Cardiac muscle cell (in vitro differentiated cells and primary cell): ENCODE measurements at regions not wholly inside any gene's neighbourhood (a gene's known extent, or its start where the extent isn't known, plus 50 kb on each side); places are given as distances from the start of the nearest gene placed in this dataset.

Experiments
- DNase-seq, 2 donors: peaks; one replicate each; pipeline versions ENCODE4 v3.0.0 to v3.0.0-alpha.2; 2010 to 2017; ENCODE audit warnings: low read depth in 1 of 2, low spot score in 1 of 2
- H3K27ac ChIP-seq: fragments of 200-600 bp; sonication (generic); 2 replicates; pipeline ENCODE4 v1.5.1; 2016
- H3K27me3 ChIP-seq: fragments of 200-600 bp; sonication (generic); 2 replicates; pipeline ENCODE4 v1.6.0; 2016; ENCODE audit warnings: control low read depth
- H3K36me3 ChIP-seq: fragments of 200-600 bp; sonication (generic); 2 replicates; pipeline ENCODE4 v1.5.1; 2016; ENCODE audit warnings: control low read depth
- H3K4me1 ChIP-seq: fragments of 200-600 bp; sonication (generic); 2 replicates; pipeline ENCODE4 v1.8.1; 2017; ENCODE audit warnings: low read depth, mild to moderate bottlenecking, mixed run types
- H3K4me3 ChIP-seq: fragments of 200-600 bp; sonication (generic); 2 replicates; pipeline ENCODE4 v1.5.1; 2016; ENCODE audit warnings: mild to moderate bottlenecking
- H3K9me3 ChIP-seq: fragments of 200-600 bp; sonication (generic); 2 replicates; pipeline ENCODE4 v1.5.1; 2017; ENCODE audit warnings: low read depth, mild to moderate bottlenecking, control low read depth
- TF ChIP-seq, protein P1 (sequence below): IDR thresholded peaks from 2 replicates; pipeline ENCODE4 v1.5.1; 2012; ENCODE audit warnings: low read depth, mild to moderate bottlenecking, low read length

DNA sequence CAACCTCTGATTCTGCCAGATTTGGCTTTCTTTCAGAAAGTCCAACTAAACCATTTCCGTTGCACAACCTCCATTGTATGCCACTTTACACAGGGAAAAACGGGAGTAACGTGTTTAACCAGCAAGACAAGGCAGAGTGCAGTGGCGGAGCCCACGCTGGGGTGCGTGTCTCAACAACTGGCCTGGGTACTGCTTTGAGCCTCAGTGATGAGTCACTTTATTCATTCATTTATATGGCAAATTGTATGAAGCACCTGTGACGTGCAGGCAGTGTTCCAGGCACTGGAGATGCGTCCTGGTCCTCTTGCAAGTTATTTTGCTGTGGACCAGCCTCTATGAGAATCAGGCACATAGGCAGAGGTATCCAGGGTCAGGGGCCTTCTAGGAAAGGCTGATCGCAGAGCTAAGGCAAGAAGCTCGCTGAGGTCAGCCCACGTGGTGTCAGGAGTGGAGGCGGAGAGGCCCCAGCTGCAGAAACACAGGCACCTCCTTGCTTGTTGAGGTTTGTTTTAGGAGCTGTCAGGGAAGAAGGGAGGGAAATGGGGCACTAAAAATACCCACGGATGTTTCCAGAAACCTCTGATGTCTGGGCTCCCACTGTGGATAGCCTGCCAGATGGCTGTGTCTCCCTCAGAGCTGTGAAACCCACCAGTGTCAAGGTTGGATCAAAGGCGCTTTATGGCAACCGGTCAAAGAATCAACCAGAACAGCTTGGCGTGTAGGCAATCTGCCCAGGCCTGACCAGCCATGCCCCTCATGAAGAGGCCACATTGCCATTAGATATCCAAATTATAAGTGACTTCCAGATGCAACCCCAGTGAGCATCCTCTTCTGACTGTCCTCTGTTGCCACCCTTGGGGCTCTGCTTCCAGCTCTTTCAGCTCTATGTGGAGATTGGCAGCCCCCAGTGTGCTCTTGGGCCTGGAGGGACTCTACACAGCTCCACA lies 157.2 kb downstream of the CD83 start:
- no peak overlapping the region for H3K27ac ChIP-seq
- no peaks in the 10 kb centered on the region for H3K27me3 ChIP-seq
- no peaks in the 10 kb centered on the region for H3K36me3 ChIP-seq
- no peak overlapping the region for H3K4me3 ChIP-seq
- no peak for DNase-seq
- TF ChIP-seq, protein P1, sequence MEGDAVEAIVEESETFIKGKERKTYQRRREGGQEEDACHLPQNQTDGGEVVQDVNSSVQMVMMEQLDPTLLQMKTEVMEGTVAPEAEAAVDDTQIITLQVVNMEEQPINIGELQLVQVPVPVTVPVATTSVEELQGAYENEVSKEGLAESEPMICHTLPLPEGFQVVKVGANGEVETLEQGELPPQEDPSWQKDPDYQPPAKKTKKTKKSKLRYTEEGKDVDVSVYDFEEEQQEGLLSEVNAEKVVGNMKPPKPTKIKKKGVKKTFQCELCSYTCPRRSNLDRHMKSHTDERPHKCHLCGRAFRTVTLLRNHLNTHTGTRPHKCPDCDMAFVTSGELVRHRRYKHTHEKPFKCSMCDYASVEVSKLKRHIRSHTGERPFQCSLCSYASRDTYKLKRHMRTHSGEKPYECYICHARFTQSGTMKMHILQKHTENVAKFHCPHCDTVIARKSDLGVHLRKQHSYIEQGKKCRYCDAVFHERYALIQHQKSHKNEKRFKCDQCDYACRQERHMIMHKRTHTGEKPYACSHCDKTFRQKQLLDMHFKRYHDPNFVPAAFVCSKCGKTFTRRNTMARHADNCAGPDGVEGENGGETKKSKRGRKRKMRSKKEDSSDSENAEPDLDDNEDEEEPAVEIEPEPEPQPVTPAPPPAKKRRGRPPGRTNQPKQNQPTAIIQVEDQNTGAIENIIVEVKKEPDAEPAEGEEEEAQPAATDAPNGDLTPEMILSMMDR = no peak
- H3K9me3 ChIP-seq = no peaks in the 10 kb centered on the region
- no peaks in the 10 kb centered on the region for H3K4me1 ChIP-seq

DNA sequence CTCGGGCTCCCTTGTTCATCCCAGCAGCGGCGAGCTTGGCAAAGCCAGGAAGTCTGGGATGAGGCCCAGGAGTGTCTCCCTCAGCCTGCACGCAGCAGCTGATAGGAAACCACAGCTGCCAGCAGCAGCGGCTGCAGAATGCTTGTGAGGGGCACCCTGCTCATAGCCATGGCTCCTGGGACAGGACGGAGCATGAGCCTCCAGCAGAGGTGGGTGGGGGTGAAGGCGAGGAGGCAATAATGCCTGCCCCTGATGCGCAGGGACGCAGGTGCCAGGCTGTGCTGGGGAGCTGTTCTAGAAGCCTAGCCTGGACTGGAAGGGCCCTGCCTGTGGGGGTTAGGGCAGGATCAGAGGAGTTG lies 157.9 kb downstream of the CD83 start:
- no peaks in the 10 kb centered on the region for H3K27me3 ChIP-seq
- peak in 1 of 2 donors; percentile 68 for DNase-seq

DNA sequence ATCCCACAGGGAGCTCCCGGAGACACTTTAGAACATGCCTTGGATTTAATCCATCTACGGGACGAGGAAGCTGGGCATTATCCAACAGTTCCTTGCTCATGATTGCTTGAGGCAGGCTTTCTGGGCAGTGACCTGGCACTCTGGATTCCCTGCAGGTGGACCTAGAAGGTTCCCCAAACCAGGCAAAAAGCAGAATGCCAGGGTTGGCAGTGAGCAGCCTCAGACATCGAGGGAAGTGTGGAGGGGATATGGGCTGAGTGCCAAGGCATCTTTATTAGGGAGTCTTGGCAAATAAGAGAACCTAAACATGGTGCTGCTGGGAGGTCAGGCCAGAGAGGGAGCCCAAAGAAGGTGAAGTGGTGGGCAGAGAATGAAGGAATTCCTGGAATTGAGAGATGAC lies 158.5 kb downstream of the CD83 start:
- DNase-seq = no peak
- no peaks in the 10 kb centered on the region for H3K9me3 ChIP-seq
- no peak overlapping the region for H3K27ac ChIP-seq
- H3K27me3 ChIP-seq = no peaks in the 10 kb centered on the region
- H3K36me3 ChIP-seq = no peaks in the 10 kb centered on the region
- no peak overlapping the region for H3K4me3 ChIP-seq
- TF ChIP-seq, protein P1 = no peak
- no peaks in the 10 kb centered on the region for H3K4me1 ChIP-seq

More for the DNA sequence above, 157.9 kb downstream of the CD83 start:
- Histone ChIP-seq H3K4me3 (no peak overlapping the region), H3K36me3 (no peaks in the 10 kb centered on the region), H3K27ac (no peak overlapping the region), H3K4me1 (no peaks in the 10 kb centered on the region), H3K9me3 (no peaks in the 10 kb centered on the region)
- TF ChIP-seq, protein P1 = no peak

DNA sequence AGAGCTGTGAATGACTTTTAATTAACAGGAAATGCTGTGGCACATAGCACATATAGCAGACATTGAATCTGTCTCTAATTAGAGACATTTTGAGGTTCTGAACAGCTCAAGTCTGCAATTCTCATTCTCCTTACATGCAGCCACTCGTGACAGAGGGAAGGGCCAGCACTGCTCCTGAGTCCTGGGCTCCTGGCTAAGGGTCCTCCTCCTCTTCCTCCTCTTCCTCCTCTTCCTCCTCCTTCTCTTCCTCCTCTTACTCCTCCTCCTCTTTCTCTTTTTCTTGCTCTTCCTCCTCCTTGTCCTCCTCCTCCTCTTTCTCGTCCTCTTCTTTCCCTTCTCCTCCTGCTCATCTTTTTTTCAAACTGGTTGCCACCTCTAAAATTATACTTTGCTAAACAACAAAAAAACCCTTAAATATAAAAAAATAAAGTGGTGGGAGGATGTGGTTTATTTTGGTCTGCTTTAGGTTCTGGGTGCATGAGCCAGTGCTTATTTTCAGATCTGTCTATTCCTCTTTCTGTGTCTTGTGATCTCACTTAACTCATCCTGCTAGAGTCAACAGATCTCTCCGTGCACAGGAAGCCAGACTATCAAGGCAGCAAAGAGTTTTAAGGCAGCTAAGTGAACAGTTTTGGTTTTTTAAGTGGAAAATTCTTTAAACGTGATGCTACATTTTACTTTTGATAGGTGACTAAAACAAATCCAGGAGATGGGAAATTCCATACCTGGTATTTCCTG lies 159.3 kb downstream of the CD83 start:
- Histone ChIP-seq H3K27me3 (no peaks in the 10 kb centered on the region), H3K9me3 (no peaks in the 10 kb centered on the region), H3K36me3 (no peaks in the 10 kb centered on the region), H3K4me3 (no peak overlapping the region), H3K4me1 (no peaks in the 10 kb centered on the region), H3K27ac (no peak overlapping the region)
- TF ChIP-seq, protein P1 = no peak
- DNase-seq = no peak

DNA sequence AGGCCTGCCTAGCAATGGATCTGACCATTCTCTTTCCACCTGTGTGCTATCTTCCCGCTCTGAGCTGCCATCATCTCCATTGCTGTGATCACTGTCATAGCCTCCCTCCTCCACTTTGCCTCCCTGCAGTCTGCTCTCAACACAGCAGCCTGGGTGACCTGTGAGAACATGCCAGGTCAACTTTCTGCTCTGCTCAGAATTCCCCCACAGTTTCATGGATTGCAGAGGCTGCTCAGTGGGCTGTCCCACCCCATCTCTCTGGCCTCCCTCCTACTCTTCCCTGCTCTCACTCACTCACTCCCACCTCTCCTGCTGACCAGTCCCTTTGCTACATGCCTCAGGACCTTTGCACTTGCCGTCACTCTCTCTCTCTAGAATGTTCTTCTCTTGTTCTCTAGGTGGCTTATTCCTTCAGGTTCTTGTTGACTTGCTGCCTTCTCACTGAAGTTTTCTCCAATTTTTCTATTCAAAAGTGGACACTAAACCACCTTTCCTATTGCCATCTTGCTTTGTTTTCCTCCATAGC lies 159.9 kb downstream of the CD83 start:
- Histone ChIP-seq H3K4me1 (no peaks in the 10 kb centered on the region), H3K36me3 (no peaks in the 10 kb centered on the region), H3K27me3 (no peaks in the 10 kb centered on the region), H3K9me3 (no peaks in the 10 kb centered on the region), H3K4me3 (no peak overlapping the region), H3K27ac (no peak overlapping the region)
- DNase-seq = no peak
- TF ChIP-seq, protein P1 = no peak
